H9 (cell line): ENCODE measurements at regions not wholly inside any gene's neighbourhood (a gene's known extent, or its start where the extent isn't known, plus 50 kb on each side); places are given as distances from the start of the nearest gene placed in this dataset.

Experiments used
- DNase-seq: peaks from one replicate; pipeline ENCODE4 v3.0.0-alpha.2; 2017
- H2AFZ ChIP-seq: one replicate; pipeline ENCODE4 v1.6.1; 2013; ENCODE audit warnings: mild to moderate bottlenecking, low read length, control low read depth, moderate library complexity
- H2AK5ac ChIP-seq: 2 replicates; pipeline ENCODE4 v1.6.1; 2013; ENCODE audit warnings: low read length, control low read depth, mixed read lengths; ENCODE audit not compliant: insufficient read length
- H2BK120ac ChIP-seq: one replicate; pipeline ENCODE4 v1.6.1; 2013; ENCODE audit warnings: low read depth, mild to moderate bottlenecking, low read length, control low read depth, inconsistent platforms; ENCODE audit not compliant: poor library complexity, severe bottlenecking
- H2BK12ac ChIP-seq: 2 replicates; pipeline ENCODE4 v1.6.1; 2013; ENCODE audit warnings: low read length, control low read depth, mixed read lengths, low read depth; ENCODE audit not compliant: insufficient read length
- H2BK15ac ChIP-seq: 2 replicates; pipeline ENCODE4 v1.6.1; 2013; ENCODE audit warnings: low read depth, low read length, control low read depth
- H2BK20ac ChIP-seq: one replicate; pipeline ENCODE4 v1.6.1; 2013; ENCODE audit warnings: low read depth, mild to moderate bottlenecking, low read length, control low read depth, inconsistent platforms; ENCODE audit not compliant: poor library complexity, severe bottlenecking
- H2BK5ac ChIP-seq: 2 replicates; pipeline ENCODE4 v1.6.1; 2013; ENCODE audit warnings: low read length, control low read depth, mixed read lengths; ENCODE audit not compliant: insufficient read length
- H3K14ac ChIP-seq: 2 replicates; pipeline ENCODE4 v1.6.1; 2013; ENCODE audit warnings: low read length, control low read depth; ENCODE audit not compliant: insufficient read depth
- H3K18ac ChIP-seq: 2 replicates; pipeline ENCODE4 v1.6.1; 2013; ENCODE audit warnings: low read depth, mild to moderate bottlenecking, mixed read lengths, low read length, control low read depth; ENCODE audit not compliant: insufficient read length
- H3K23ac ChIP-seq: 2 replicates; pipeline ENCODE4 v1.6.1; 2013; ENCODE audit warnings: low read length, control low read depth, mixed read lengths, low read depth; ENCODE audit not compliant: insufficient read length
- H3K23me2 ChIP-seq: 2 replicates; pipeline ENCODE4 v1.6.1; 2013; ENCODE audit warnings: low read depth, mild to moderate bottlenecking, mixed read lengths, low read length, control low read depth; ENCODE audit not compliant: insufficient read length, poor library complexity, severe bottlenecking
- H3K27ac ChIP-seq: 2 replicates; pipeline ENCODE4 v1.5.1; 2013; ENCODE audit warnings: low read length, control low read depth, mixed read lengths, low read depth; ENCODE audit not compliant: insufficient read length
- H3K27me3 ChIP-seq: 2 replicates; pipeline ENCODE4 v1.6.1; 2013; ENCODE audit warnings: low read length, control low read depth, inconsistent platforms; ENCODE audit not compliant: insufficient read depth
- H3K4ac ChIP-seq: 2 replicates; pipeline ENCODE4 v1.6.1; 2013; ENCODE audit warnings: low read depth, mild to moderate bottlenecking, control low read depth, inconsistent platforms, low read length, moderate library complexity
- H3K4me1 ChIP-seq: 2 replicates; pipeline ENCODE4 v1.6.1; 2013; ENCODE audit warnings: low read length, control low read depth, inconsistent platforms; ENCODE audit not compliant: insufficient read depth
- H3K4me2 ChIP-seq: 2 replicates; pipeline ENCODE4 v1.6.1; 2013; ENCODE audit warnings: low read length, control low read depth, mixed read lengths; ENCODE audit not compliant: insufficient read length, insufficient read depth
- H3K56ac ChIP-seq: 2 replicates; pipeline ENCODE4 v1.6.1; 2013; ENCODE audit warnings: low read depth, mild to moderate bottlenecking, mixed read lengths, low read length, control low read depth; ENCODE audit not compliant: insufficient read length
- H3K79me1 ChIP-seq: 2 replicates; pipeline ENCODE4 v1.6.1; 2013; ENCODE audit warnings: low read depth, mild to moderate bottlenecking, moderate library complexity, low read length, control low read depth, inconsistent platforms; ENCODE audit not compliant: insufficient read depth, poor library complexity, severe bottlenecking
- H3K79me2 ChIP-seq: 2 replicates; pipeline ENCODE4 v1.6.1; 2013; ENCODE audit warnings: low read length, control low read depth, inconsistent platforms; ENCODE audit not compliant: insufficient read depth
- H3K9ac ChIP-seq: 2 replicates; pipeline ENCODE4 v1.6.1; 2013; ENCODE audit warnings: low read length, control low read depth, mixed read lengths; ENCODE audit not compliant: insufficient read length; ENCODE audit errors: extremely low read depth
- H3K9me3 ChIP-seq: one replicate; pipeline ENCODE4 v1.6.1; 2013; ENCODE audit warnings: low read depth, low read length, inconsistent platforms; ENCODE audit not compliant: control insufficient read depth
- H3T11ph ChIP-seq: one replicate; pipeline ENCODE4 v1.6.1; 2013; ENCODE audit warnings: mild to moderate bottlenecking, low read length, control low read depth, inconsistent platforms
- H4K20me1 ChIP-seq: one replicate; pipeline ENCODE4 v1.6.1; 2013; ENCODE audit not compliant: control insufficient read depth, insufficient read length, insufficient read depth
- H4K5ac ChIP-seq: 2 replicates; pipeline ENCODE4 v1.6.1; 2013; ENCODE audit warnings: low read depth, mild to moderate bottlenecking, mixed read lengths, low read length, control low read depth; ENCODE audit not compliant: insufficient read length
- H4K8ac ChIP-seq: replicated peaks from 2 replicates; pipeline ENCODE4 v1.6.1; 2013; ENCODE audit warnings: low read length, control low read depth, mixed read lengths, low read depth; ENCODE audit not compliant: insufficient read length
- H4K91ac ChIP-seq: 2 replicates; pipeline ENCODE4 v1.6.1; 2013; ENCODE audit warnings: low read depth, mild to moderate bottlenecking, moderate library complexity, mixed read lengths, low read length, control low read depth; ENCODE audit not compliant: insufficient read length
- H3K27ac Mint-ChIP-seq, 3 experiments: 2 replicates in 2 of 3; 3 replicates in 1 of 3; pipeline ENCODE4 v1.8.0; 2020 to 2021; ENCODE audit warnings: mixed read lengths in 3 of 3, mild to moderate bottlenecking in 1 of 3, moderate library complexity in 1 of 3
- H3K27me3 Mint-ChIP-seq: 2 replicates; pipeline ENCODE4 v1.8.0; 2021; ENCODE audit warnings: low read depth, mild to moderate bottlenecking, moderate library complexity, mixed read lengths
- H3K36me3 Mint-ChIP-seq, 3 experiments: 2 replicates in 2 of 3; 3 replicates in 1 of 3; pipeline ENCODE4 v1.8.0; 2020 to 2021; ENCODE audit warnings: low read depth in 3 of 3, mixed read lengths in 3 of 3; ENCODE audit not compliant: insufficient read depth in 1 of 3
- H3K4me1 Mint-ChIP-seq, 2 experiments: 2 replicates each; pipeline ENCODE4 v1.8.0; 2020; ENCODE audit warnings: mixed read lengths in 2 of 2
- H3K4me3 Mint-ChIP-seq, 2 experiments: 2 replicates in 1 of 2; 3 replicates in 1 of 2; pipeline ENCODE4 v1.8.0; 2020 to 2021; ENCODE audit warnings: mild to moderate bottlenecking in 2 of 2, mixed read lengths in 2 of 2, moderate library complexity in 1 of 2
- H3K9me3 Mint-ChIP-seq, 2 experiments: 2 replicates in 1 of 2; 3 replicates in 1 of 2; pipeline ENCODE4 v1.8.0; 2020; ENCODE audit warnings: mild to moderate bottlenecking in 2 of 2, mixed read lengths in 2 of 2, moderate library complexity in 1 of 2
- WGBS: extraction: QIAGEN DNeasy Blood & Tissue Kit; methylation state at CpG from one replicate; pipeline ENCODE4 v1.1.7; 2013; ENCODE audit warnings: missing lambda C conversion rate, low lambda C conversion rate, mixed read lengths; ENCODE audit not compliant: insufficient read length; ENCODE audit errors: extremely low coverage; 5-methylcytosine and 5-hydroxymethylcytosine counted together
- TF ChIP-seq, protein P1 (sequence below): fragments of 200-600 bp; sonication (generic); conservative IDR thresholded peaks from 3 replicates; pipeline ENCODE4 v1.8.0; 2021; ENCODE audit warnings: antibody characterized with exemption, mild to moderate bottlenecking

- Histone ChIP-seq H2BK5ac (no peak overlapping the region), H4K20me1 (no peaks in the 10 kb centered on the region), H3K27me3 (no peaks in the 10 kb centered on the region), H3K9ac (no peak overlapping the region), H3T11ph (no peak overlapping the region), H3K23me2 (no peaks in the 10 kb centered on the region), H2BK20ac (no peak overlapping the region), H3K79me1 (no peaks in the 10 kb centered on the region), H3K4ac (no peak overlapping the region), H3K4me2 (no peak overlapping the region), H2AFZ (no peak overlapping the region), H3K56ac (no peak overlapping the region), H2BK12ac (no peak overlapping the region), H4K5ac (no peak overlapping the region), H3K18ac (no peak overlapping the region), H3K79me2 (no peaks in the 10 kb centered on the region), H2AK5ac (no peak overlapping the region), H4K8ac (no peak overlapping the region), H3K23ac (no peak overlapping the region), H2BK15ac (no peak overlapping the region), H2BK120ac (no peak overlapping the region), H3K9me3 (no peaks in the 10 kb centered on the region), H3K14ac (no peak overlapping the region), H4K91ac (no peak overlapping the region), H3K27ac (no peak overlapping the region), H3K4me1 (peaks cover 5% of the 10 kb centered on the region; the same call in 1 of the 2 replicates)
- DNase-seq = no peak
- no CpG with 5 or more reads among the region's 3 CpGs for WGBS
- Mint-ChIP-seq H3K9me3 (peaks cover 0 to 4% of the 10 kb centered on the region in 2 experiments; a peak in 2 of 5 replicates), H3K4me3 (no peak overlapping the region), H3K27me3 (no peaks in the 10 kb centered on the region), H3K36me3 (peaks cover 0 to 9% (median 2%) of the 10 kb centered on the region in 3 experiments; a peak in 3 of 7 replicates), H3K4me1 (peaks cover 29 to 46% of the 10 kb centered on the region in 2 experiments), H3K27ac (no peak overlapping the region; a peak in 2 of 7 replicates)
- TF ChIP-seq, protein P1, sequence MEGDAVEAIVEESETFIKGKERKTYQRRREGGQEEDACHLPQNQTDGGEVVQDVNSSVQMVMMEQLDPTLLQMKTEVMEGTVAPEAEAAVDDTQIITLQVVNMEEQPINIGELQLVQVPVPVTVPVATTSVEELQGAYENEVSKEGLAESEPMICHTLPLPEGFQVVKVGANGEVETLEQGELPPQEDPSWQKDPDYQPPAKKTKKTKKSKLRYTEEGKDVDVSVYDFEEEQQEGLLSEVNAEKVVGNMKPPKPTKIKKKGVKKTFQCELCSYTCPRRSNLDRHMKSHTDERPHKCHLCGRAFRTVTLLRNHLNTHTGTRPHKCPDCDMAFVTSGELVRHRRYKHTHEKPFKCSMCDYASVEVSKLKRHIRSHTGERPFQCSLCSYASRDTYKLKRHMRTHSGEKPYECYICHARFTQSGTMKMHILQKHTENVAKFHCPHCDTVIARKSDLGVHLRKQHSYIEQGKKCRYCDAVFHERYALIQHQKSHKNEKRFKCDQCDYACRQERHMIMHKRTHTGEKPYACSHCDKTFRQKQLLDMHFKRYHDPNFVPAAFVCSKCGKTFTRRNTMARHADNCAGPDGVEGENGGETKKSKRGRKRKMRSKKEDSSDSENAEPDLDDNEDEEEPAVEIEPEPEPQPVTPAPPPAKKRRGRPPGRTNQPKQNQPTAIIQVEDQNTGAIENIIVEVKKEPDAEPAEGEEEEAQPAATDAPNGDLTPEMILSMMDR = no peak
These were observed 78.0 kb upstream of the LHFPL2 start for GRCh38 chr5:78726571-78726970.
